Stimulated activated effector memory CD8-positive, alpha-beta T cell treated with anti-CD3 and anti-CD28 coated beads, Interleukin-12 subunit alpha, Interleukin-12 subunit beta, amount 100 ng/mL, for 72 hours (primary cell): ENCODE measurements at regions not wholly inside any gene's neighbourhood (a gene's known extent, or its start where the extent isn't known, plus 50 kb on each side); places are given as distances from the start of the nearest gene placed in this dataset.
"Not testable (repeated sequence)": the region's sequence is repeated elsewhere in the genome, so short reads cannot be mapped to it uniquely, and the experiment has no call there.

Source experiments
- ATAC-seq: fragments of 150-1000 bp; cut with Tn5 transposase; 2 replicates; pipeline ENCODE4 v1.10.0; 2021
- DNase-seq, 2 donors: peaks; one replicate each; pipeline ENCODE4 v3.0.0; 2021 to 2022; ENCODE audit warnings: low spot score in 2 of 2
- H3K27ac Mint-ChIP-seq: one replicate; pipeline ENCODE4 v1.8.0; 2022; ENCODE audit warnings: mild to moderate bottlenecking, mixed read lengths
- H3K36me3 Mint-ChIP-seq: one replicate; pipeline ENCODE4 v1.8.0; 2022; ENCODE audit warnings: mild to moderate bottlenecking, mixed read lengths
- H3K4me1 Mint-ChIP-seq: one replicate; pipeline ENCODE4 v1.8.0; 2022; ENCODE audit warnings: mixed read lengths
- H3K4me3 Mint-ChIP-seq: one replicate; pipeline ENCODE4 v1.8.0; 2022; ENCODE audit warnings: mild to moderate bottlenecking, mixed read lengths
- H3K9me3 Mint-ChIP-seq: one replicate; pipeline ENCODE4 v1.8.0; 2022; ENCODE audit warnings: mixed read lengths

- ATAC-seq (no peak), DNase-seq (no peak)
- no peak overlapping the region for H3K4me3 Mint-ChIP-seq
- no peaks in the 10 kb centered on the region for H3K4me1 Mint-ChIP-seq
- H3K9me3 Mint-ChIP-seq = peaks cover 15% of the 10 kb centered on the region
- H3K36me3 Mint-ChIP-seq = no peaks in the 10 kb centered on the region
- H3K27ac Mint-ChIP-seq = no peak overlapping the region
Measured at GRCh38 chr12:63508543-63508942, 159.8 kb downstream of the DPY19L2 start.

GRCh38 chr12:63499567-63499966 lies 168.7 kb downstream of the DPY19L2 start:
- Mint-ChIP-seq H3K4me1 (no peaks in the 10 kb centered on the region), H3K9me3 (peaks cover 8% of the 10 kb centered on the region)
- no peak for ATAC-seq

GRCh38 chr12:63498239-63498638 lies 170.1 kb downstream of the DPY19L2 start:
- H3K27ac Mint-ChIP-seq = no peak overlapping the region
- no peaks in the 10 kb centered on the region for H3K4me1 Mint-ChIP-seq
- peaks cover 8% of the 10 kb centered on the region for H3K9me3 Mint-ChIP-seq
- DNase-seq (no peak), ATAC-seq (no peak)
- H3K4me3 Mint-ChIP-seq = no peak overlapping the region
- H3K36me3 Mint-ChIP-seq = no peaks in the 10 kb centered on the region

More at GRCh38 chr12:63499567-63499966, 168.7 kb downstream of the DPY19L2 start:
- no peak for DNase-seq
- no peaks in the 10 kb centered on the region for H3K36me3 Mint-ChIP-seq
- no peak overlapping the region for H3K27ac Mint-ChIP-seq
- H3K4me3 Mint-ChIP-seq = no peak overlapping the region

GRCh38 chr12:63496654-63497053 lies 171.6 kb downstream of the DPY19L2 start:
- DNase-seq (no peak), ATAC-seq (no peak)
- no peak overlapping the region for H3K27ac Mint-ChIP-seq
- H3K4me1 Mint-ChIP-seq = no peaks in the 10 kb centered on the region
- no peak overlapping the region for H3K4me3 Mint-ChIP-seq
- no peaks in the 10 kb centered on the region for H3K36me3 Mint-ChIP-seq
- H3K9me3 Mint-ChIP-seq = peaks cover 13% of the 10 kb centered on the region

GRCh38 chr12:63495974-63496373 lies 172.3 kb downstream of the DPY19L2 start:
- Mint-ChIP-seq H3K4me1 (no peaks in the 10 kb centered on the region), H3K27ac (no peak overlapping the region), H3K4me3 (no peak overlapping the region), H3K9me3 (peaks cover 15% of the 10 kb centered on the region), H3K36me3 (no peaks in the 10 kb centered on the region)
- no peak for DNase-seq
- no peak for ATAC-seq

GRCh38 chr12:63493357-63493756 lies 174.9 kb downstream of the DPY19L2 start:
- not testable (repeated sequence) for H3K36me3 Mint-ChIP-seq, H3K4me3 Mint-ChIP-seq, DNase-seq, H3K27ac Mint-ChIP-seq, H3K4me1 Mint-ChIP-seq, ATAC-seq
- H3K9me3 Mint-ChIP-seq = peaks cover 15% of the 10 kb centered on the region

- DNase-seq (no peak), ATAC-seq (no peak)
- H3K9me3 Mint-ChIP-seq = peaks cover 7% of the 10 kb centered on the region
- no peaks in the 10 kb centered on the region for H3K36me3 Mint-ChIP-seq
- no peaks in the 10 kb centered on the region for H3K4me1 Mint-ChIP-seq
- no peak overlapping the region for H3K4me3 Mint-ChIP-seq
- no peak overlapping the region for H3K27ac Mint-ChIP-seq
Measured at GRCh38 chr12:63480186-63480585, 188.1 kb downstream of the DPY19L2 start.

- Mint-ChIP-seq H3K4me1 (no peaks in the 10 kb centered on the region), H3K27ac (no peak overlapping the region), H3K4me3 (no peak overlapping the region), H3K36me3 (no peaks in the 10 kb centered on the region), H3K9me3 (peaks cover 7% of the 10 kb centered on the region)
- ATAC-seq = no peak
- no peak for DNase-seq
Measured at GRCh38 chr12:63470161-63470560, 198.1 kb downstream of the DPY19L2 start.

GRCh38 chr12:63467951-63468350 lies 200.3 kb downstream of the DPY19L2 start:
- Mint-ChIP-seq H3K4me1 (no peaks in the 10 kb centered on the region), H3K9me3 (peaks cover 9% of the 10 kb centered on the region), H3K27ac (no peak overlapping the region), H3K36me3 (no peaks in the 10 kb centered on the region), H3K4me3 (no peak overlapping the region)
- DNase-seq (no peak), ATAC-seq (no peak)

GRCh38 chr12:63457857-63458256 lies 210.4 kb downstream of the DPY19L2 start:
- DNase-seq = no peak

GRCh38 chr12:63457428-63457827 lies 210.9 kb downstream of the DPY19L2 start:
- DNase-seq (no peak), ATAC-seq (no peak)
- no peak overlapping the region for H3K27ac Mint-ChIP-seq
- no peak overlapping the region for H3K4me3 Mint-ChIP-seq
- peaks cover 3% of the 10 kb centered on the region for H3K9me3 Mint-ChIP-seq
- H3K4me1 Mint-ChIP-seq = no peaks in the 10 kb centered on the region
- no peaks in the 10 kb centered on the region for H3K36me3 Mint-ChIP-seq

More at GRCh38 chr12:63457857-63458256, 210.4 kb downstream of the DPY19L2 start:
- Mint-ChIP-seq H3K4me3 (no peak overlapping the region), H3K27ac (no peak overlapping the region), H3K36me3 (no peaks in the 10 kb centered on the region), H3K9me3 (peaks cover 3% of the 10 kb centered on the region), H3K4me1 (no peaks in the 10 kb centered on the region)
- no peak for ATAC-seq

GRCh38 chr12:63450816-63451215 lies 217.5 kb downstream of the DPY19L2 start:
- Mint-ChIP-seq H3K4me1 (no peaks in the 10 kb centered on the region), H3K36me3 (no peaks in the 10 kb centered on the region), H3K9me3 (no peaks in the 10 kb centered on the region), H3K27ac (no peak overlapping the region), H3K4me3 (no peak overlapping the region)
- ATAC-seq (no peak), DNase-seq (no peak)

GRCh38 chr12:63450334-63450733 lies 218.0 kb downstream of the DPY19L2 start:
- no peak overlapping the region for H3K4me3 Mint-ChIP-seq
- ATAC-seq (no peak), DNase-seq (no peak)
- no peaks in the 10 kb centered on the region for H3K9me3 Mint-ChIP-seq
- no peak overlapping the region for H3K27ac Mint-ChIP-seq
- no peaks in the 10 kb centered on the region for H3K36me3 Mint-ChIP-seq
- no peaks in the 10 kb centered on the region for H3K4me1 Mint-ChIP-seq

GRCh38 chr12:63445224-63445880 lies 222.9 kb downstream of the DPY19L2 start:
- peaks cover 10% of the 10 kb centered on the region for H3K9me3 Mint-ChIP-seq
- H3K4me1 Mint-ChIP-seq = no peaks in the 10 kb centered on the region
- no peak for ATAC-seq
- no peak overlapping the region for H3K4me3 Mint-ChIP-seq
- no peak for DNase-seq
- no peaks in the 10 kb centered on the region for H3K36me3 Mint-ChIP-seq
- no peak overlapping the region for H3K27ac Mint-ChIP-seq

- Mint-ChIP-seq H3K4me1 (no peaks in the 10 kb centered on the region), H3K36me3 (no peaks in the 10 kb centered on the region), H3K9me3 (peaks cover 17% of the 10 kb centered on the region), H3K27ac (no peak overlapping the region), H3K4me3 (no peak overlapping the region)
- DNase-seq (no peak), ATAC-seq (no peak)
Measured at GRCh38 chr12:63440048-63440447, 228.2 kb downstream of the DPY19L2 start.

- peaks cover 12% of the 10 kb centered on the region for H3K9me3 Mint-ChIP-seq
- not testable (repeated sequence) for H3K4me3 Mint-ChIP-seq, ATAC-seq, H3K4me1 Mint-ChIP-seq, H3K27ac Mint-ChIP-seq, DNase-seq, H3K36me3 Mint-ChIP-seq
Measured at GRCh38 chr12:63434384-63434783, 233.9 kb downstream of the DPY19L2 start.

GRCh38 chr12:63427969-63428368 lies 240.3 kb downstream of the DPY19L2 start:
- not testable (repeated sequence) for DNase-seq, H3K4me1 Mint-ChIP-seq, H3K27ac Mint-ChIP-seq, H3K4me3 Mint-ChIP-seq, H3K9me3 Mint-ChIP-seq, ATAC-seq, H3K36me3 Mint-ChIP-seq
